ENCODE measurements at regions not wholly inside any gene's neighbourhood (a gene's known extent, or its start where the extent isn't known, plus 50 kb on each side); places are given as distances from the start of the nearest gene placed in this dataset.
A peak's percentile ranks its signal among the peaks of the same experiment; 100 is the strongest.
"Not testable (repeated sequence)": the region's sequence is repeated elsewhere in the genome, so short reads cannot be mapped to it uniquely, and the experiment has no call there.

DNA sequence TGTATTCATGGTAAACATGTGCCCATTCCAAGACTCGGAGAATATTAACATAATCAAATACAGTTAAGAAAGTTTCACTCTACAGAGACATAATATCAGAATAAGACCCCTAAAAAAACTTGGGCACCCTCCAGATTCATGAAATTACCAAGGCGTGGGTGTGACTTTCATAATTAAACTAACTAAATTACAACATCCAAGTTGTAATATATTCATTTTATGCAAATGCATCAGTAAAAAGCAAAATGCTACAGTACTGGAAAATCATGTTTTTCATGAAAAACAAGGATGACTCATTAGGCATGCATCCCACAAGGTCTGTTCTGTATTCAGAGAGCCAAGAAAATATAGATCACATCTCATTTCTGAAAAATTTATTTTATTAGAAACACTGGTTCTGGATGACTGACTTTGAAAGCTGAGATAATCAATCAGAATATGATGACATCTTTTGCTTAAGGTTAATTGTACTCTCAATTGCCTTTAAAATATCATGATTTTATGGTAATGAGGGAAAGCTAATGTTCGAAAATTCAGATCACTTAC lies 248.8 kb upstream of the SMIM30 start:
- no peak for DNase-seq (ENCODE audit: low read depth)
- TF ChIP-seq, protein P1, sequence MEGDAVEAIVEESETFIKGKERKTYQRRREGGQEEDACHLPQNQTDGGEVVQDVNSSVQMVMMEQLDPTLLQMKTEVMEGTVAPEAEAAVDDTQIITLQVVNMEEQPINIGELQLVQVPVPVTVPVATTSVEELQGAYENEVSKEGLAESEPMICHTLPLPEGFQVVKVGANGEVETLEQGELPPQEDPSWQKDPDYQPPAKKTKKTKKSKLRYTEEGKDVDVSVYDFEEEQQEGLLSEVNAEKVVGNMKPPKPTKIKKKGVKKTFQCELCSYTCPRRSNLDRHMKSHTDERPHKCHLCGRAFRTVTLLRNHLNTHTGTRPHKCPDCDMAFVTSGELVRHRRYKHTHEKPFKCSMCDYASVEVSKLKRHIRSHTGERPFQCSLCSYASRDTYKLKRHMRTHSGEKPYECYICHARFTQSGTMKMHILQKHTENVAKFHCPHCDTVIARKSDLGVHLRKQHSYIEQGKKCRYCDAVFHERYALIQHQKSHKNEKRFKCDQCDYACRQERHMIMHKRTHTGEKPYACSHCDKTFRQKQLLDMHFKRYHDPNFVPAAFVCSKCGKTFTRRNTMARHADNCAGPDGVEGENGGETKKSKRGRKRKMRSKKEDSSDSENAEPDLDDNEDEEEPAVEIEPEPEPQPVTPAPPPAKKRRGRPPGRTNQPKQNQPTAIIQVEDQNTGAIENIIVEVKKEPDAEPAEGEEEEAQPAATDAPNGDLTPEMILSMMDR (conservative IDR thresholded peaks at IDR 0.05; ENCODE audit: low read depth, low read length) = no peak

DNA sequence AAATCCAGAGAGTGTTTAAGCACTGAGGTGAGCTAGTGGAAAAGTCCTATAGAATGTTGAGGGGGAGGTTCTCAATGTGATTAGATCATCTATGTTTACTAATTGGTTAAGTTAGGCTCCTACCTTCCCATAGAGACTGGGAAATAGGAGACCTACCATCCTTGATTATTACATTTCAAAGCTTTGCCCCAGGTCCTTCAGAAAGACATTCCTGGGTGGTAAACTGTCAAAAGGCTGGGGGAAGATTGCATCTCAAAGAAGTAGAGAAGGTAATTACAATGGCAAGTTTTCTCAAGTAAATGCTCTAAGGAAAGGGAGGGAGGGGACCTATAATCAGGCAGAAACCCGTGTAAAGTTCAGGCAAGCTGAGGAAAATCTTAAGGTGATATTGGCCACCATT lies 247.8 kb upstream of the SMIM30 start:
- DNase-seq (ENCODE audit: low read depth) = no peak
- no peak overlapping the region for H3K4me3 ChIP-seq (ENCODE audit: low read length)
- TF ChIP-seq, protein P1 (conservative IDR thresholded peaks at IDR 0.05; ENCODE audit: low read depth, low read length) = no peak

More for the DNA sequence above, 248.8 kb upstream of the SMIM30 start:
- no peak overlapping the region for H3K4me3 ChIP-seq (ENCODE audit: low read length)

DNA sequence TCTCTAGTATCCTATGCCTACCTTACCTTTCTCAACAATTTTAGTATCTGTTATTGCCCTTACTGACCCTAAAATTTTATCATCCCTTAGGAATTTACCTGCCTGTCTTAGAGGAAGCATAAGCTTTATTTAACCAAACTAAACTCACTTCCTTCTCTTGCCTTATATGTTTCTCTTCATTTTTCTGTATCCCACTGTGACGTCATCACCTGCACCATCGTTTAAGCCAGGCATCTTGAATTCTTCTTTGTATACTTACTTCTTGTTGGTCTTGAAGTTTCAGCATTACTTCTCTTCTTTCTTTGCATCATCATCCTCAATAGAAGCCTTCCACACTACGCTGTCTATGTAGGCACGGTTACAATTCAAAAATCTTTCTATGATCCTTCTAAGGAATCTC lies 231.0 kb upstream of the SMIM30 start:
- H3K4me3 ChIP-seq (ENCODE audit: low read length) = no peak overlapping the region
- DNase-seq (ENCODE audit: low read depth) = no peak
- TF ChIP-seq, protein P1 (conservative IDR thresholded peaks at IDR 0.05; ENCODE audit: low read depth, low read length) = no peak

DNA sequence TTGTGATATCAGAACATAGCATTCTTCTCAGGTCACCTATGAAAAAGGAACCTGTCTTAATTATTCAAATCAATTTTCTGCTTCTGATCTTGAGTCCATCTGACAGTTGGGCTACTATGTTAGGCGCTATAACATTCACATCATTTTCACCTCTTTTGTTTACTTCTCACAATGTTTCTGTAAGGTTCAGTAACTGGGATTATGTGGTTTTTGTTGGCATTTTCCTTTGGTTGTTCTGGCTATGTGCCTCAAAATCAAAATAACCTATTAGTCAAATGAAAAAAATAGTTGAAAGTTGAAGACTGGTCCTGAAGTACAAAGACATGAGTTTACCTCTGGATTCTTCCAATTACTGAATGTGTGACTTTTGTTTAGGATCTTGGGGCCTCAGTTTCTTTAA lies 221.3 kb upstream of the SMIM30 start:
- H3K4me3 ChIP-seq (ENCODE audit: low read length) = no peak overlapping the region
- peak; percentile 79 for DNase-seq (ENCODE audit: low read depth)
- TF ChIP-seq, protein P1 (conservative IDR thresholded peaks at IDR 0.05; ENCODE audit: low read depth, low read length) = no peak

DNA sequence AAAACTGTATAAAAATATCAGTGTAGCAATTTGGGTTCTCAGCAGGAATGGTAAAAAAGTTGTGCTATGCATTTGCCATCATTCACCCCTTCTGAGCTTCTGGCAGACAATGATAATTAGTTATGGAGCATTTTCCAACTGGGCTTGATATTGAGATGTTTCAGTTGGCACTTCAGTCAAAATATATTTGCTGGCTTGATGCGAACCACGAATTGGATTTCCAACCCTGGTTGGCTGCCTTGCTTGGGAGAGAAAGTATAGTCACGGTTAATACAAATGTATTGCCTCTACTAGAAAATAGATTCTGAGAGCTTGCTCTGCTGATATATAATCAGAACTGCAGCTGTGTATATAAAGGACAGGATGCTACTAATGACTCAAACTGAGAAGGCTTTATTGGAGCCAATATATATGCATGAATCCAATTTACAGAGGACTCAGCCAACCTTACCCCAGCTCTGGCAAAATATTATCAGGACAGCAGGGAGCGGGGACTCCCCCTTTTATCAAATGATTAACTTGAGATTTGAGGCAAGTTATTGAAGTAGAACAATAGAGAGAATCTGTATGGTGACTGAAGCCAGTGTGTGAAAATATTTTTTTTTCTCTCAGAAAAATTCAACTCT lies 219.8 kb upstream of the SMIM30 start:
- TF ChIP-seq, protein P1 (conservative IDR thresholded peaks at IDR 0.05; ENCODE audit: low read depth, low read length) = no peak
- DNase-seq (ENCODE audit: low read depth) = no peak
- H3K4me3 ChIP-seq (ENCODE audit: low read length) = no peak overlapping the region

DNA sequence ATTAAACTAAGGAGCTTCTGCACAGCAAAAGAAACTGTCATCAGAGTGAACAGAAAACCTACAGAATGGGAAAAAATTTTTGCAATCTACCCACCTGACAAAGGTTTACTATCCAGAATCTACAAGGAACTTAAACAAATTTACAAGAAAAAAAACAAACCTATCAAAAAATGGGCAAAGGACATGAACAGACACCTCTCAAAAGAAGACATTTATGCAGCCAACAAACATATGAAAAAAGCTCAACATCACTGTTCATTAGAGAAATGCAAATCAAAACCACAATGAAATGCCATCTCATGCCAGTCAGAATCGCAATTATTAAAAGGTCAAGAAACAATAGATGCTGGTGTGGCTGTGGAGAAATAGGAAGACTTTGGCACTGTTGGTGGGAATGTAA lies 218.5 kb upstream of the SMIM30 start:
- not testable (repeated sequence) for DNase-seq (ENCODE audit: low read depth); H3K4me3 ChIP-seq (ENCODE audit: low read length)

DNA sequence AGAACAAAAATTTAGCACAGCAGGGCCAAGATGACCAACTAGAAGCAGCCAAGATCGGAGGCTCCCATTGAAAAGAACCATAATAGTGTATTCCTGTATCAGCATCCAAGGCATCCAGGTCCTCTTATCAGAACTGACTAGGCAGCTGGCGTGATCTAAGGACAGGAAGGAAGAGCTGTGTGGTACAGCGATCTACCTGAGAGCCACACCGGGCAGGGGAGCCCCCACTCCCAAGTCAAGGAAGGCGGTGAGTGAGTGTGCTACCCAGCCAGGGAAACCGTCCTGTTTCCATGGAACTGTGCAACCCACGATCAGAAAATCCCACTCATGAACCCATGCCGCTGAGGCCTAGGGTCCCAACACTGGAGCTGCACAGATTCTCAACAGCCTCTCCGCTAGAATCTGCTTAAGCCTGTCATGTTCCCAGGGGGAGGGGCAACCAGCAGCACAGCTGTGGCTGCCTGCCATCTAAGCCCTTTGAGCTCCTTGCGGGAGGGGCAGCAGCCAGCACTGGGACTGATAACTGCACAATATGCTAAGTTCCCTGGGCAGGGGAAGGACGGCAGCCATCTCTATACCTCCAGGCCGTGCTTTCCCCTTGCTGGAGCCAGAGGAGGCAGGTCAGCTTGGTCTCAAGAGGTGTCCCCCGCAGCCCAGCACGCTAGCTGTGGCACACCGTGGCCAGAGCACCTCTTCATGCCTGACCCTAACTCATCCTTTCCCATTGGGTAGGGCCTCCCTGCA lies 213.0 kb upstream of the SMIM30 start:
- TF ChIP-seq, protein P1 (conservative IDR thresholded peaks at IDR 0.05; ENCODE audit: low read depth, low read length) = no peak
- DNase-seq (ENCODE audit: low read depth) = peak; percentile 20
- H3K4me3 ChIP-seq (ENCODE audit: low read length) = no peak overlapping the region
